ENCODE measurements at regions not wholly inside any gene's neighbourhood (a gene's known extent, or its start where the extent isn't known, plus 50 kb on each side); places are given as distances from the start of the nearest gene placed in this dataset.
A peak's percentile ranks its signal among the peaks of the same experiment; 100 is the strongest.
"Not testable (repeated sequence)": the region's sequence is repeated elsewhere in the genome, so short reads cannot be mapped to it uniquely, and the experiment has no call there.

DNA sequence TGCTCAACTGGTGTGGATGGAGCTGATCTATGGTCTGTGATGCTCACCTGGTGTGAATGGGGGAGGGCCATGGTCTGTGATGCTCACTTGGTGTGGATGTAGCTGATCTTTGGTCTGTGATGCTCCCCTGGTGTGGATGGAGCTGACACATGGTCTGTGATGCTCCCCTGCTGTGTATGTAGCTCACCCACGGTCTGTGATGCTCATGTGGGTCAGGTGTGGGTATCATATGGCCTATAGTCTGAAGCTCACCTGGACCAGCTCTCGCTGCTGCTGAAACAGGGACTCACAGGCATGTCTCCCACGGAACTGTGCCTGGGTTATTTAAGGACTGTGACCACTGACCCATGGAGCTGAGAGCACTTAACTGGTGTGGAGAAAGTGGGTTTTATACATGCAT lies 109.7 kb downstream of the CRLF2 start:
- no peak for DNase-seq

DNA sequence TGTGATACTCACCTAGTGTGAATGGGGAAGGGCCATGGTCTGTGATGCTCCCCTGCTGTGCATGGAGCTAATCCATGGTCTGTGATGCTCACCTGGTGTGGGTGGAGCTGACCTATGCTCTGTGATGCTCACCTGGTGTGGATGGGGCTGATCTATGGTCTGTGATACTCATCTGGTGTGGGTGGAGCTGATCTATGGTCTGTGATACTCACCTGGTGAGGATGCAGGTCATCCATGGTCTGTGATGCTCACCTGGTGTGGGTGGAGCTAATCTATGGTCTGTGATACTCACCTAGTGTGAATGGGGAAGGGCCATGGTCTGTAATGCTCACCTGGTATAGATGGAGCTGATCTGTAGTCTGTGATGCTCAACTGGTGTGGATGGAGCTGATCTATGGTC lies 110.2 kb downstream of the CRLF2 start:
- DNase-seq, result not testable (repeated sequence)

DNA sequence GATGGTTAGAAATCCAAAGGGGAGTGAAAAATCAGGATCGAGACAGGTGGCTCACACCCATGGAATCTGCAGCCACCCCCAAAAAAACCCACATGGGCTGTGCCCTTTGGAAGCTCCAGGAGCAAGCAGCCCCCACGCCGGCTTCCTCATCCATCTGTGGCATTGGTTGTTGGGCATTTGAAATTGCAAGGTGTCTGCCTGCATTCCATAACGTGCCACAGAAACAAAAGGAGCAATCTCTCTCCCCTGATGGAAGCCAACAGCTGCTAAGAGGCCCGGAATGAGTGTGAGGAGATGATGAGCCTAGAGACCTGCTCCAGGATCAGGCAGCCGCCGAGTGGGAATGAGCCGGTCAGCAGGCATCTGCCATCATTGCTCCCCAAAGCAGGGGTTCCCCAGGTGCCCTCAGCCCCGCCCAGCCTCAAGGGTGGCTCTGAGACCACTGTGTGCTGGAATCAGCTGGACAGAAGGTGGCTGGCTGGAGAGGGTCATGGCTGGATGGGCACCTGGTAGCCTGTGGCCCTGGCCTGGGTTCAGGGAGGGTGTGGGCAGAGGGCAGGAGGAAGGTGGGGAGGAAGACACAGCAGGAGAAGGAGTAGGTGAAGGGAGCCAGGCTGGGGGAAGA lies 113.2 kb downstream of the CRLF2 start:
- no peak for DNase-seq

DNA sequence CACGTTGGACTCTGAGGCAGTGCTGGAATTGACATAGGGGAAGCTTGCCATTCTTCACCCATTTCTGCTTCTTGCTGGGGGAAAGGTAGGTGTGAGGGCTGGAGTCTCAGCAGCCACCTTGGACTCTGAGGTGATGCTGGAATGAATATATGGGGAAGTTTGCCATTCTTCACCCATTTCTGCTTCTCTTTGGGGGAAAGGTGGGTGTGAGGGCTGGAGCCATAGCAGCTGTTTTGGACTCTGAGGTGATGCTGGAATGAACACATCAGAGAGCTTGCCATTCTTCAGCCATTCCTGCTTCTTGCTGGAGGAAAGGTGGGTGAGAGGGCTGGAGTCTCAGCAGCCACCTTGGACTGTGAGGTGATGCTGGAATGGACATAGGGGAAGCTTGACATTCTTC lies 115.1 kb downstream of the CRLF2 start:
- no peak for DNase-seq

DNA sequence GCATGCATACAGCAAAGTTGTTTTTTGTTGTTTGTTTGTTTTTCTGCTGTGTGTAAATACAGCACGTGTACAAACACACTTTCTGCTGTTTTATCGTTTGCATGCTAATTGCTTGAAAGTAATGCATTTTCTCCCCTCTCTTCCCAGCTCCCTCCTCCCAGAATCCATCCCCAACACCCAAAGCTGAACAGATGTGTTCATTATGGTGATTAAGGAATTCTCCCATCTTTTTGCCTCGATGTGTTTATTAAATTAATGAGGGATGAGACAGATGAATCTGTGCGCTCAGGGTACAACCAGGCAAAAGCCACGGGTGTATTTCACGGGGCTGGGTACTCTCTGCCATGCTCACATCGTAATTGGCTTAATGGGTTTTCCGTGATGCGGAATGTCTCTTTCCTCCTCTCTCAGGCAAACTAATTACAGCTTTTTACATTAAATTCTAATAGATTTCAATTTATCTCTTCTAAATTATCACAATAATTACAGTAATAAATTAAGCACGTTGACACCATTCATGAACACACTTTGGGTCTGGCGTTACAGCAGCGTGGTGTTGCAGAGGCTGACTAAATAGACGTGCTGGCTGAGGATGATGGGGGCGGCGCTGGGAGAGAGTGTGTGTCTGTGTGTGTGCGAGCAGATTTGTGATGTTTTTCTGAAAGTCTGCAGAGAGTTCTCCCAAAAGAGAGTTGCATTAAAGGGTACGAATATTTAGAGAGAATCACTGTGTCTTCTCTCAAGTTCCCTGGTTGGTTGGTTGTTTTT lies 117.7 kb downstream of the CRLF2 start:
- DNase-seq, result no peak

DNA sequence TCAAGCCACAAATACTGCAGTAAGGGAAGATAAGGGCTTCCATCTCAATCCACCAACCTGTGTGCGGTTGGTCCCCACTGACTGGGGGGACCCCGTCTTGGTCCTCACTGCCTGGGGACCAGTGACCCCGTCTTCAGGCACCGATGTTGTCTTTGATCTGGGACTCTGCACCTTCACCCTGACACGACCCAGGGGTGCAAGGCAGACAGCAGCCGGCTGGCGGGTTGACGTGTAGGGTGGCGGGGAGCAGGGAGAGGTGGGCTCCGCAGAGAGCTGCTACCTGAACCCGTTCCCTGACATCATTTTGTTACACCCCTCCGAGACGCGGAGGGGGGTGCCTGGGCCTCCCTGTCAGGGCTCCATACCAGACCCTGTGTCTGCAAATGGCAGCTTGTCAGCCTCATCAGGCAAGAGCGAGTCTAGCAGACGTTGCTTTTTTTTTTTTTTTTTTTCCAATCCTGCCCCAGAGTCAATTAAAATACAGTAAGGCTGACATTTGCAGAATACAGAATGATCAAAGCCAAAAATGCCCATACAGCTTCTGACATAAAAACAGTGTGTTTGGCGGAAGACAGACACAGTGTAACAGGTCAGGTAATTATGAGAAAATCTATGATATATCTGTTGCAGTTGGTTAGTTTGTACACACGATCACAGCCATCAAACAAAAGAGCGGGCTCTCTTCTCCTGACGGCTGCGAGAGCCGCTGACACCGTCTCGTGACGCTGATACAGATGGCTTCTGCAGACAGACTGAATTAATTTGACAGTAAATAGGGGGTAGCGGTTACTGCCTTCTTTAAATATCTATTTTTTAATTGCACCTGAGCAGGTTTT lies 118.6 kb downstream of the CRLF2 start:
- no peak for DNase-seq

DNA sequence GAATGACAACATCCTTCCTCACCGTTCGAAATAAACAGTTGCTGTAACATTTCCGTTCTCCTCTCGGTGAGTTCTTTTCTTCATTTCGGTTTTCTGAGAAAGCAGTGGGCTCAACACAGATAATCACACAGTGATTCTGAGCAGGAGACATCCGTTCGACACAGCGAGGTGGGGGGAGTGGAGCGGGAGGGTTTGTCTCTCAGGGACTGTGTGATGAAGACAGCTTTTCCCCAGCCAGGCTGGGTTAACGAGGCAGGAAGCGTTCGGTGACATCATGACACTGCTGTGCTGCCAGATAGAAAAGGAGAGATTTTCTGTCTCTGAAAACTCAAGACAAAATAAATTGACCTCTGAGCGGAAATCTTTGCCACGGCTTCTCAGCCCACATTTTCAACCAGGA lies 119.3 kb downstream of the CRLF2 start:
- DNase-seq, result no peak

DNA sequence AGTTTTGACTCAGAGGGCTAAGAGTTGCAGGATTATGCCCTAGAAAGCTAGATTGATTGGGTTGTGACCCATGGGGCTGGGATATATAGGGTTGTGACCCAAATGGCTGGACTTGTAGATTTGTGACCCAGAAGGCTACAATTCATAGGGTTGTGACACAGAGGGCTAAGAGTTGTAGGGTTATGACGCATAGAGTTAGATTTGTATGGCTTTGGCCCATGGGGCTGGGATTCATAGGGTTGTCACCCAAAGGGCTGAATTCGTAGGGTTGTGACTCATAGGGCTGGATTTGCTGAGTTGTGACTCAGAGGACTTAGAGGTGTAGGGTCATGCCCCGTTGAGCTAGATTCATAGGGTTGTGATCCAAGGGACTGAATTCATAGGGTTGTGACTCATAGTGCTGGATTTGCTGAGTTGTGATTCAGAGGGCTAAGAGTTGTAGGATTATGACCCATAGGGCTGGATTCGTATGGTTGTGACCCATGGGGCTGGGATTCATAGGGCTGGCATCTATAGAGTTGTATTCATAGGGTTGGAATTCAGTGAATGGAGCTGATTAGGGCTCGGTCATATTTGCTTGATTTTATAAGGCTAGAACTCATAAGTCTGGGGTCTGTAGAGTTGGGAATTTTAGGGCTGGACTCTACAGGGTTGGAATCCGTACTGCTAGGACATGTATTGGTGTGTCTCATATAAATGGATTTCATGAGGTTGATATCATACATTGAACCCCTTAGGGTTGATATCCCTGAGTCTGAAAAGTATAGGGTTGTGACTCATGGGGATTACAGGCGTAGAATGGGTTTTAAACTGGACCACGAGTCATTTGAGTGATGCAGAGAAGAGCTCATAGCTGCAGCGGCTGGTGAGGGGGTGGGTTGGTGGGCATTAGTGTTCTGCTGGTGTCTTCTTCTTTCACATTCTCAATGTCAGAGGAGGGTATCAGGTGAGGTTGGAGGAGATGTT lies 125.7 kb downstream of the CRLF2 start:
- no peak for DNase-seq

DNA sequence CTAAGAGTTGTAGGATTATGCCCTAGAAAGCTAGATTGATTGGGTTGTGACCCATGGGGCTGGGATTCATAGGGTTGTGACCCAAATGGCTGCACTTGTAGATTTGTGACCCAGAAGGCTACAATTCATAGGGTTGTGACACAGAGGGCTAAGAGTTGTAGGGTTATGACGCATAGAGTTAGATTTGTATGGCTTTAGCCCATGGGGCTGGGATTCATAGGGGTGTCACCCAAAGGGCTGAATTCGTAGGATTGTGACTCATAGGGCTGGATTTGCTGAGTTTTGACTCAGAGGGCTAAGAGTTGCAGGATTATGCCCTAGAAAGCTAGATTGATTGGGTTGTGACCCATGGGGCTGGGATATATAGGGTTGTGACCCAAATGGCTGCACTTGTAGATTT lies 126.6 kb downstream of the CRLF2 start:
- not testable (repeated sequence) for DNase-seq

DNA sequence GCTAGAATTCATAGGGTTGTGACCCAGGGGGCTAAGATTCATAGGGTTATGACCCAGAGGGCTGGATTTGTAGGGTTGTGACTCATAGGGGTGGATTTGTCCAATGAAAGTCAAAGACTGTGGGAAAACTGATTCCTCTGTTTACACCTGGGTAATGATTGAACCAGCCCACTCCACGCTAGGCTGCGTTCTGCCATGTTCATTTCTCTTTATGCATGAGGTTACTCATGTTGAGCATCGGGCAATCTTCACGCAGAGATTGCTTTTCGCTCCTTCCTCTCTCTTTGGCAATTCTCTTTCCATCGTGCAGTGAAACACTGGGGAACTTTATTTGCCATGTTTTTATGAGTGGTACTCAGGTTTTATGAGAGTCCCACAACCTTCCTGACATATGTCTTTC lies 127.8 kb downstream of the CRLF2 start:
- DNase-seq, result no peak

DNA sequence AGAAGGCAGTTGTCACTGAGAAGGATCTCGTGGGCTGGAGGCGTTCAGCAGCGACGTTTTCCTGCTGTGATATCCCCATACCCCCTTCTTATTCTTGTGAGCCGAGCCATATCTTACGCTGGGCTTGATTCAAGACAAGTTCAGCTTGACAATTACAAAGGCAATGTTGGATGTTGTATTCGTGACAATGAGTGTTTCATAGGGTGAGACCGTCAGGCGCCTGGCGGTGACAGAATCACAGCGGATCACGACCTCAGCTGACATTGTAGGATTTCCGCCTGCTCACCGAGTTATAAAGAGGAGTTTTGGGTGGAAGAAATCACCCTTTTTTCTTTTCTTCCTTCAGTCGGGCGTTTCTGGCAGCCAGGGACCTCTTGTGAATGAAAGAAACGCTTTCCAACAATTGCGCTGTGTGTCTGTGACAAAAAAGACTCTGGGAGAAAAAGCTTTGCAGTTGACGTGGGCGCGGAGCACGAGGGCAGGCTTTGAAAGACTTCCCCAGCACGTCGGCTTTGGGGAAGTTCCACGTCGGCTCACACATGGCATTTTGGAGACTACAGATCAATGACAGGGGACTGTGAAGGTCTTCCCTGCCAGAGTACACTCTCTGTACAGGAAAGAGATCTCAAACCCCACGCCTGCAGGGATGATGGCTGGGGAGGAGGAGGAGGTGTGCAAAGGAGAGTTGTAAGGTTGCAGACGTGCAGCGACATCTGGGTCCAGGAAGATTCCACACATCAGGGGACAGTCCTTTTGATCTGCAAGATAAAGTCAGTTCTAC lies 135.4 kb downstream of the CRLF2 start:
- DNase-seq, result no peak

DNA sequence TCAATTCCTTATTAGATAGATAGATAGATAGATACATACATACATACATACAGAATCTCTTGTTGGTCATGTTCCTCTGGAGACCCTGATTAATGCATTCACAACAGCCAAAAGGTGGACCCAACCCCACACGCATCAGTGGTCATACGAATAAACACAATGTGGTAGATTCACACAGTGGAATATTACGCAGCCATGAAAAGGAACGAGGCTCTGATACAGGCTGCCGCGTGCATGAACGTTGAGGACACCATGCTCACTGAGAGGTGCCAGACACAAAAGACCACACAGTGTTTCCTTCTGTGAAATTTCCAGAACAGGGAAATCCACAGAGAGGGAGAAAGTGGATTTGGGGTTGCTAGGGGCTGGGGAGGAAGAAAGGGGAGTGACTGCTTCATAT lies 136.7 kb downstream of the CRLF2 start:
- no peak for DNase-seq

DNA sequence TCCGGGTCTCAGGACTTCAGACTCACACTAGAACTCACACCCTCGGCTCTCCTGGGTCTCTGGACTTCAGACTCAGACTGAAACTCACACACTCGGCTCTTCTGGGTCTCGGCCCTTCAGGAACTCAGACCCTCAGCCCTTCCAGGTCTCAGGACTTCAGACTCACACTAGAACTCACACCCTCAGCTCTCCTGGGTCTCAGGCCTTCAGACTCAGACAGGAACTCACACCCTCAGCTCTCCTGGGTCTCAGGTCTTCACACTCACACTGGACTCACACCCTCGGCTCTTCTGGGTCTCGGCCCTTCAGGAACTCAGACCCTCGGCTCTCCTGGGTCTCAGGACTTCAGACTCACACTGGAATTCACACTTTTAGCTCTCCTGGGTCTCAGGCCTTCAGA lies 137.3 kb downstream of the CRLF2 start:
- DNase-seq, result no peak

DNA sequence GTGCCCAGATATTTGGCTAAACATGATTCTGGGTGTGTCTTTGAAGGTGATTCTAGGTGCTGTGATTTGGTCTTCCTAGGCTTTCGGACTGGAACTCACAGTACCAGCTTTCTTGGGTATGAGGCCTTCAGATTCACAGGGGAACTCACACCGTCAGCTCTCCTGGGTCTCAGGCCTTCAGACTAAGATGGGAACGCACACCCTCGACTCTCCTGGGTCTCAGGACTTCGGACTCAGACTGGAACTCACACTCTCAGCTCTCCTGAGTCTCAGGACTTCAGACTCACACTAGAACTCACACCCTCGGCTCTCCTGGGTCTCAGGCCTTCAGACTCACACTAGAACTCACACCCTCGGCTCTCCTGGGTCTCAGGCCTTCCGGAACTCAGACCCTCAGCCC lies 137.7 kb downstream of the CRLF2 start:
- DNase-seq, result no peak

DNA sequence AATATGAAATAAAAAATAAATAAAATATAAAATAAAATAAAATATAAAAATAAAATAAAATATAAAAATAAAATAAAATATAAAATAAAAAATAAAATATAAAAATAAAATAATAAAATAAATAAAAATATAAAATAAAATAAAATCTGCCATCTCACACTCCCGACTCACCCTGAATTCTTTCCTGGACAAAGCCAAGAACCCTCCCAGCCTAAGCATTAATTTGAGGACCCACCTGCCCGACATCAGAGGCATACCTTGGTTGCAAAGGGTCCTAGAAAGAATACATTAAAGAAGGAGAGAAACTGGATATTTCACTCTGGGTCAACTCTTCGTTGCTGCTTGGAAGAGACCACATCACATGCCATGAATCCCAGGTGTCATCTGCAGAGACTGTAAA lies 138.3 kb downstream of the CRLF2 start:
- no peak for DNase-seq

DNA sequence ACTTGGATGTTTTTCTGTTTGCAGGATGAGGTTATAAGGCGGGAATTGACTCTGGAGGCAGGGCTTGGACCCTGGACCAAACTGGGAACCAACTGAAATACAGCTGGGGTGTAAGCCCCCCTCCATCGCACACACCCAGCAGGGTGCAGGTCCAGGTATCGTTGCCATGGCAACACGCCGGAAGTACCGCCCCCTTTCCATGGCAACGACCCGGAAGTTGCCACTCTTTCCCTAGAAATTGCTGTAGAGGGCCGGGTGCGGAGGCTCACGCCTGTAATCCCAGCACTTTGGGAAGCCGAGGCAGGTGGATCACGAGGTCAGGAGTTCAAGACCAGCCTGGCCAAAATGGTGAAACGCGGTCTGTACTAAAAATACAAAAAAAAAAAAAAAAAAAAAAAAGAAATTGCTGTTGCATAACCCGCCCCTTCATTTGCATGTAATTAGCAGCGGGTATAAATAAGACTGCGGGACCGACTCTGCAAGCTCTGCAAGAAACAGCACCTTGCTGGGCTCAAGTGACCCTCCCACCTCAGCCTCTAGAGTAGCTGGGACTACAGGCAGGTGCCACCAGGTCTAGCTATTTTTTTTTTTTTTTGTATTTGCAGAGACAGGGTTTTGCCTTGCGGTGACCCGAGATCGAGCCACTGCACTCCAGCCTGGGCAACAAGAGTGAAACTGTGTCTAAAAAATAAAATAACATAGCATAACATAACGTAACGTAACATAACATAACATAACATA lies 139.6 kb downstream of the CRLF2 start:
- DNase-seq, result no peak

DNA sequence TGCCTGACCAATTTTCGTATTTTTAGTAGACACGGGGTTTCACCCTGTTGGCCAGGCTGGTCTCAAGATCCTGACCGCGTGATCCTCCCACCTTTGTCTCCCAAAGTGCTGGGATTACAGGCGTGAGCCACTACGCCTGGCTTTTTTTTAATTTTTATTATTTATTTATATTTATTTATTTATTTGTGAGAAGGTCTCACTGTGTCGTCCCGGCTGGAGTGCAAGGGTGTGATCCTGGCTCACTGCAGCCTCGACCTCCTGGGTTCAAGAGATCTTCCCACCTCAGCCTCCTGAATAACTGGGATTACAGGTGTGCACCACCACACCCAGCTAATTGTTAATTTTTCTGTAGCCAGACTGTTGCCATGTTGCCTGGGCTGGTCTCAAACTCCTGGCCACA lies 141.1 kb downstream of the CRLF2 start:
- DNase-seq, result no peak

DNA sequence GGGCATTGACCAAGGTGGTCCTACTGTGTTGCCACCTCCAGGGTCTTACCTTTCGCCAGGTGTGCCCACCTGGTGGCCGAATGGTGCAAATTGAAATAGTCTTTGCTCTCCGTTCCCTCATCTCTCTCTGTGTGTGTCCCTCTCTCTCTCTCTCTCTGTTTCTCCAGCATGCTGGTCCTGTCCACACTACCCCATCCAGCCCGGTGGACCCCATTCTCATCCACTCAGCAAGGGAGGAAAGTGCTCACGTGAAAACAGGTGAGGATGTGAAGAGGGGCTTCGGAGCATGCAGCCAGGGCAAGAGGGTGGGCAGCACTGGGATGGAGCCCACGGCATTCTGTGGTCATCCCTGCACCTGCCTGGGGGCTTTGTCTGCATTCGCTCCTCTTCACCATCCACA lies 150.1 kb downstream of the CRLF2 start:
- DNase-seq, result no peak

DNA sequence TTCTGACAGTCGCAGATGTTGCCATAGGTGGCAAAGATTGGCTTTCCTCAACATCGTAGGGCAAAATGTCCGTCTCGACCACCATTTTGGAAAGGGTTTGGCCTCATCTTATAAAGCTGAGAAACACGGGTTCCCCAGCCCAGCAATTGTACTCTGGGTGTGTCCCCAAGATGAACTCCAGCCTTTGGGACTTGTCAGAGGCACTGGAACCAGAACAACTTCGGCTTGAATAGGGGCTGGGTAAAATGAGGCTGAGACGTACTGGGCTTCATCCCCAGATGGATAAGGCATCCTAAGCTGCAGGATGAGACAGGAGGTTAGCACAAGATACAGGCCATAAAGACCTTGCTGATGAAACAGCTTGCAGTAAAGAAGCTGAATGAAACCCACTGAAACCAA lies 151.9 kb downstream of the CRLF2 start:
- no peak for DNase-seq

DNA sequence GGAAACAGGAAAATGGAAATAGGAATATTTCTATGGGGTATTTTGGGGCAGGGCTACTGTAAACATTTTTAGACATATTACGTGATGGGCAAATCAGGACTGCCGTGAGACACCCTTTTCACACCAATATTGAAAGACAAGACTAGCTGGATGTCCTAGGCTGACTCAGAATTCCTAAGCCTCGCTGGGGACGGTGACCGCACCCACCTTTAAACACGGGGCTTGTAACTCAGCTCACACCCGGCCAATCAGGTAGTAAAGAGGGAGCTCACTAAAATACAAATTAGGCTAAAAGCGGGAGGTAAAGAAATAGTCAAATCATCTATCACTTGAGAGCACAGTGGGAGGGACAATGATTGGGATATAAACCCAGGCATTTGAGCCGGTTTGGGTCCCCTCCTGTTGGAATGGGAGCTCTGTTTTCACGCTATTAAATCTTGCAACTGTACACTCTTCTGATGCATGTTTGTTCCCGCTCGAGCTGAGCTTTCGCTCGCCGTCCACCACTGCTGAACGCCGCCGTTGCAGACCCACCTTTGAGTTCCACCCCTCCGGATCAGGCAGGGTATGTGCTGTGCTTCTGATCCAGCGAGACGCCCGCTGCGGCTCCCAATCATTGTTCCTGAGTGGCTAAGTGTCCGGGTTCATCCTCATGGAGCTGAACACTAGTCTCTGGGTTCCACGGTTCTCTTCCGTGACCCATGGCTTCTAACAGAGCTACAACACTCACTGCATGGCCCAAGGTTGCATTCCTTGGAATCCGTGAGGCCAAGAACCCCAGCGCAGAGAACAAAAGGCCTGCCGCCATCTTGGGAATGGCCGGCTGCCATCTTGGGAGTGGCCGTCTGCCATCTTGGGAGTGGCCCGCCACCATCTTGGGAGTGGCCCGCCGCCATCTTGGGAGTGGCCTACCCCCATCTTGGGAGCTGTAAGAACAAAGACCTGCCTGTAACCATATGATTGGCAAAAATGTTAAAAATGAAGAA lies 152.6 kb downstream of the CRLF2 start:
- peak in 1 of 2 experiments; percentile 8 for DNase-seq
